SJSA1 (cell line): ENCODE measurements at regions not wholly inside any gene's neighbourhood (a gene's known extent, or its start where the extent isn't known, plus 50 kb on each side); places are given as distances from the start of the nearest gene placed in this dataset.
A peak's percentile ranks its signal among the peaks of the same experiment; 100 is the strongest.

Source experiments
- DNase-seq, 2 experiments: peaks; one replicate each; pipeline ENCODE4 v3.0.0-alpha.2; 2015 to 2020; ENCODE audit warnings: low spot score in 2 of 2, low read depth in 1 of 2
- H3K27ac ChIP-seq: fragments of 250-450 bp; sonication (Bioruptor Pico); 2 replicates; pipeline ENCODE4 v1.5.1; 2020; ENCODE audit warnings: mild to moderate bottlenecking, moderate library complexity
- H3K27me3 ChIP-seq: fragments of 250-450 bp; sonication (Bioruptor Pico); replicated peaks from 2 replicates; pipeline ENCODE4 v1.5.1; 2020; ENCODE audit warnings: mild to moderate bottlenecking, moderate library complexity
- H3K36me3 ChIP-seq: fragments of 250-450 bp; sonication (Bioruptor Pico); 2 replicates; pipeline ENCODE4 v1.5.1; 2020; ENCODE audit warnings: mild to moderate bottlenecking
- H3K4me1 ChIP-seq: fragments of 250-450 bp; sonication (Bioruptor Pico); replicated peaks from 2 replicates; pipeline ENCODE4 v1.6.1; 2021; ENCODE audit warnings: mild to moderate bottlenecking
- H3K4me3 ChIP-seq: fragments of 250-450 bp; sonication (Bioruptor Pico); 2 replicates; pipeline ENCODE4 v1.5.1; 2020; ENCODE audit warnings: mild to moderate bottlenecking
- H3K9me3 ChIP-seq: fragments of 250-450 bp; sonication (Bioruptor Pico); replicated peaks from 2 replicates; pipeline ENCODE4 v1.5.1; 2020; ENCODE audit warnings: mild to moderate bottlenecking

DNA sequence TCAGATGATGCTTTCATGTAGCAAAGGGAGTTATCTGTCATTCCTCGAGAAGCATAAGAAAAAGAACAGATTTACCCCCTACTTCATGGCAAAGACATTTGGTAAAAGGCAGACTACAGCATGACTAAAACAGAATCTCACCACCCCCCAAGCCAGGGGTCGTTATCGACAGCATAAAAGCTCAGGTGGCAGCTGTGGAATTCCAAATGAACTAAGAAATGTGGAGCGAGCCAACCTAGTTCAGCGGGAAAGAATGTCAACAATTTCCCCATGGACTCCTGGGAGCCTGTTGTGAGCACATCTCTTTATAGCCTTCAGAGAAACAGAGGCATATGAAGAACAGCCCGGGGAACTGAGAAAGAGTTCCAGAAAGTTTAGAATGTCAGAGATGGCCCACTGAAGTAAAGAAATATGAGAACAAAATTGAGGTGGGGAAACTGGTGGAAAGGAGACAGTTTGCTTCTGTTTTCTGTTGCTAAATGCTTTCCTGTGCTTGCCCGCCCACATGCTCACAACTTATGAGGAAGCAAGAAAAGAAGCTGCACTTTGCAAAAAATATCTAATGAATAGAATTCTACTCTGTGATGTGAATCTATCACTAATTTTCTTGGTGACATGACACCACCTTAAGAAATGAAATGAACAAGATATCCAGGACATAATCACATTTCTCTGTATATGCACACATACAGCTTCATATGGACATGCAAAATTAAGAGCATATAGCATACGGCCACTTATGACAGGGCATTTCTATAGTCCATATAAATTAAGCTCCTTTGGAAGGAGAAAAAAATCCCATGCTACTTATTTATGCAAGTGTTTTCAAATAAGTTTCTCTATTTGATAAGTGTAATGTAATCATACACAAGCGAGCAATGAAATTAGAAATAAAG, 135.3 kb upstream of the MID1 start:
- H3K4me1 ChIP-seq, result peaks cover 30% of the 10 kb centered on the region
- no peak overlapping the region for H3K4me3 ChIP-seq
- DNase-seq, result peak; percentile 71 to 75
- H3K9me3 ChIP-seq, result no peaks in the 10 kb centered on the region
- no peaks in the 10 kb centered on the region for H3K27me3 ChIP-seq
- H3K36me3 ChIP-seq, result no peaks in the 10 kb centered on the region
- H3K27ac ChIP-seq, result peak overlapping the region; percentile 85

DNA sequence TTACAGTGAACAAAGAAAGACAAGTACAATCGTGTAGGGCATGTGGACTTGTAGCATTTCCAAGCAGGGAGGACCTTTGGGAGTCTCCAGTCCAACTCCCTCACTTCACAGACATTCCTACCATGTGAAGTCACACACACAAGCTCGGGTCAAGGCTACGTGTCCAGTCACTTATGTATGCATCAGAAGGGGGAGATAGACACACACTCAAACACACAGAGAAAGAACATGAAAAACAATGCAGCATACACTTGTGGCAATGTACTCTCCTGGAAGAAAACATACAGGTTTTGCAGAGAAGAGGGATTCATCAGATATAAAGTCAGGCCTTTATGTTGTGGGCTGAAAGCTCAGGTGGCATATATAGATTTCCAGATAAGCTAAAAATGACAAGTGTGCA, 136.1 kb upstream of the MID1 start:
- peak overlapping the region; percentile 85 for H3K27ac ChIP-seq

DNA sequence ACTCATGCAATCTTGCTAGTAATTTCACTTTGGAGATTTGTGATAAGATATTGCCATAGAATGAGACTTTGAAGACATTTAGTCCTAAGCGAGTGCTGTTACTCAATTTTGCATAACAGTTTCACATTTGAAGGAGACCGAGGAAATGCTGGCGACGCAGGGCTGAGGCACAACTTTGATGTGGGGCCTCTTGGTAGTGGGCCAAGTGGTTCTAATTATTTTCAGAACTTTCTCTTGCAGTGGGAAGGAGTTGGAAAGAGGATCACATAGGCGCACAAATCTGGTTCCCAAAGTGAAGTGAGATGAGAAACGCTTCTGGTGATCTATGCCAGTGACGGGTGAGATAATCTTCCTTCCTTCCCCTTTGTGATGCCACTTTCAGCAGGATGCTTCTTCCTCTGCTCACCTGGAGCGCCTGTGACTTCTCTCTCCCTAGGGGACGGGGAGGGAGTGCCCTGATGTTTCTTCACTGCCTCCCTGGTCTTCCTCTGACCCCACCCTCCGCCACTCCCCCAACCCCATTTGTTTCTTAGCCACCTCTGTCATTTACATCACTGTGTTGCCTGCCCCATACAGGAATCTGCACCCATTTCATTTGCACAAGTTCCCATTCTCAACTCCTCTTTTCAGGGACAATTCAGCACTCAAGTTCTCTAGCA, 138.9 kb upstream of the MID1 start:
- no peak for DNase-seq
- H3K27me3 ChIP-seq, result no peaks in the 10 kb centered on the region
- H3K4me1 ChIP-seq, result peaks cover 25% of the 10 kb centered on the region
- H3K36me3 ChIP-seq, result no peaks in the 10 kb centered on the region
- H3K4me3 ChIP-seq, result no peak overlapping the region
- no peaks in the 10 kb centered on the region for H3K9me3 ChIP-seq
- H3K27ac ChIP-seq, result no peak overlapping the region

More for the DNA sequence above, 136.1 kb upstream of the MID1 start:
- no peaks in the 10 kb centered on the region for H3K9me3 ChIP-seq
- H3K27me3 ChIP-seq, result no peaks in the 10 kb centered on the region
- H3K4me1 ChIP-seq, result peaks cover 30% of the 10 kb centered on the region
- DNase-seq, result peak; percentile 68 to 70
- no peak overlapping the region for H3K4me3 ChIP-seq
- H3K36me3 ChIP-seq, result no peaks in the 10 kb centered on the region

DNA sequence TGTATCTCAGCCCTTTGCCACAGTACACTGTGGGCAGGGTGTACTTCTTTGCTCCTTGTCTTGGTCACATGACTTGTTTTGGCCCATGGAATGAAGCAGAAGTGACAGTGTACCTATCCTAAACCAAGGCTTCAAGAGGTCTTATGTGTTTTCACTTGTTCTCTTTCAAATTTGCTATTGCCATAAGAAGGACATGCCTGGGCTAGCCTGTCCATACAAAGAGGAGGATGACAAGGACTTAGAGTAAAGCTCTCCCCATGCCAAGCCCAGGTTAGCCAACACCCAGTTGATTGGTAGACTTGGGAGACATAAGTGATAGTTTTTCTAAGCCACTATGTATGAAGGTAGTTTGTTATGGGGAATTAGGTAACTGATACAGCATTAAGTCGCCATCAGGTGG, 141.1 kb upstream of the MID1 start:
- no peaks in the 10 kb centered on the region for H3K9me3 ChIP-seq
- DNase-seq, result no peak
- no peak overlapping the region for H3K27ac ChIP-seq
- H3K36me3 ChIP-seq, result no peaks in the 10 kb centered on the region
- no peaks in the 10 kb centered on the region for H3K27me3 ChIP-seq
- H3K4me3 ChIP-seq, result no peak overlapping the region
- H3K4me1 ChIP-seq, result peaks cover 6% of the 10 kb centered on the region

DNA sequence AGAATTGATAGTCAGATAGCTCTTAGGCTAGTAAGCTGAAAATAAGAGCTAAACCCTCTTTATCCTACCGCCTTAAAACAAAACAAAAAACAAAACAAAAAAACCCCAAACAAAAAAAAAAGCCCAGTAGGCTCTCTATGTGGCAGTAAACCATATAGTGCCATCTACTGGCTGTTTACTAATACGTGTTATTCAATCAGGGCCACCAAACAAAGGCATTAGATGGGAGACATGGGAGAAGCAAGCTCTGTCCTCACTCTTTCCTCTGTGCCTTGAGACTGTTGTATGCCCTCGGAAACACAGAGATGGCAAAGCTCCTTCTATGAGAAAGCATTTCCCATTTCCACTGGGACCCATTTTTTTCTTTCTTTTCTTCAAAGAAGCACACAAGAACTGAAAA, 148.8 kb upstream of the MID1 start:
- H3K27me3 ChIP-seq, result no peaks in the 10 kb centered on the region
- H3K27ac ChIP-seq, result peak overlapping the region; percentile 62
- H3K36me3 ChIP-seq, result no peaks in the 10 kb centered on the region
- H3K9me3 ChIP-seq, result no peaks in the 10 kb centered on the region
- H3K4me1 ChIP-seq, result peaks cover 14% of the 10 kb centered on the region
- peak in 1 of 2 experiments; percentile 47 for DNase-seq
- no peak overlapping the region for H3K4me3 ChIP-seq

DNA sequence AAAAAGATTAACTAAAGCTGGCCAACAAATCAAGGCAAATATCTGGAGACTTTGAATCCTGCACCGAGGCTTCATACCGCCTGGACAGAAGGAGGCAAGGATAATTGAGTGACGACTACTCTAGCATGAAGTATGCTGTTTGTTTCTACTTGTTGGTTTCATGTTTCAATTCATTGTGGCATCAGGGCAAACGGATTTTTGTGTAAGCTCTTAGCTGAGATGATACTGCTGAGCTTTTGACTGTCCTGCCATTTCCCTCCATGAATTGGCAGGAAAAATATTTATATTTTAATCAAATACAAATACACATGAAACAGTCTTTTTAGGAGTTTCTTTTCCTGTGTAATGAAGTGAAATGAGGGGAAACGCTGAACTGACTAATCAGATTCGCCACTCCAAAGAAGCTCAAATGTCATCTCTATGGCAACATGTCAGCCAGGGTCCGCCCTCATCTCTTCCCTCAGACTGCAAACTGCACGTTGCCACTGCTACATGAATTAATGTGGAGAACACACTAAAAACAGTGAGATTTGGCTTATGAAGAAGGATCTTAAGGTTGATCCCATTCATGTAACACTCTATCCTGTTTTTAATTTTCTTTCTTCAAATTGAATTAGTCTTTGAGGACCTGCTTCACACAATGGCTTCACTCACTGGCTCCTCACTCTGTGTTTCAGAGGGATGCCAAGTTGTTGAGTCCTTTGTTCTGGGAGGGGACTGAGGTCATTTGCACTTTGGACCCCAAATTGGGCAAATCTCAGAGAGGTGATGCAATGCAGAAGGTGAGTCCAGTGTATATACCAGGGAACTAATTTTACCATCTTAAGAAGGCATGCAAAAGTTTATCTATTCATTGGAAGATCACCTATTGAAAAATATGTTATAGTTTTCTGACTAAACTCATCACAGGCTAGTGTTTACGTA, 149.6 kb upstream of the MID1 start:
- H3K27ac ChIP-seq, result peak overlapping the region; percentile 62
- H3K9me3 ChIP-seq, result no peaks in the 10 kb centered on the region
- DNase-seq, result no peak
- no peaks in the 10 kb centered on the region for H3K27me3 ChIP-seq
- peaks cover 14% of the 10 kb centered on the region for H3K4me1 ChIP-seq
- H3K4me3 ChIP-seq, result no peak overlapping the region
- no peaks in the 10 kb centered on the region for H3K36me3 ChIP-seq

DNA sequence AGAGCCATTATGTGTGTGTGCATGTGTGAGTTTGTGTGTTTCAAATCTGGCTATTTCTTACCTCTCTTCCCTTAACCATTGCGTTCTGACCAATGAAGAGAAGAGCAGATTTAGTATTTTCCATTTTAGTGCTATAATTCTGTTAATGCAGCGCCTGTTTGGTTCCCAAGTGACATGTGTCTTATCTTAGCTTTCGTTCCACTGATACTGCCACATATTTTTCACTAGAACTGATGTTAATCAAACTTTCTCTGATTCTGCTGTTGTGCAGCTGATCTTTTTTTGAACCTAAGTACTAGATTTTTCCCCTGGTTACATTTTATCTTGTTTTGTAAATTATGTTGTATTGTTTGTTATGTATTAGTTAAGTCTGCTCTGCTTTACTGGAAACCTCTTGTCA, 152.9 kb upstream of the MID1 start:
- H3K4me1 ChIP-seq, result peaks cover 14% of the 10 kb centered on the region
- H3K9me3 ChIP-seq, result no peaks in the 10 kb centered on the region
- H3K27me3 ChIP-seq, result no peaks in the 10 kb centered on the region
- no peak for DNase-seq
- H3K27ac ChIP-seq, result no peak overlapping the region
- no peak overlapping the region for H3K4me3 ChIP-seq
- no peaks in the 10 kb centered on the region for H3K36me3 ChIP-seq

DNA sequence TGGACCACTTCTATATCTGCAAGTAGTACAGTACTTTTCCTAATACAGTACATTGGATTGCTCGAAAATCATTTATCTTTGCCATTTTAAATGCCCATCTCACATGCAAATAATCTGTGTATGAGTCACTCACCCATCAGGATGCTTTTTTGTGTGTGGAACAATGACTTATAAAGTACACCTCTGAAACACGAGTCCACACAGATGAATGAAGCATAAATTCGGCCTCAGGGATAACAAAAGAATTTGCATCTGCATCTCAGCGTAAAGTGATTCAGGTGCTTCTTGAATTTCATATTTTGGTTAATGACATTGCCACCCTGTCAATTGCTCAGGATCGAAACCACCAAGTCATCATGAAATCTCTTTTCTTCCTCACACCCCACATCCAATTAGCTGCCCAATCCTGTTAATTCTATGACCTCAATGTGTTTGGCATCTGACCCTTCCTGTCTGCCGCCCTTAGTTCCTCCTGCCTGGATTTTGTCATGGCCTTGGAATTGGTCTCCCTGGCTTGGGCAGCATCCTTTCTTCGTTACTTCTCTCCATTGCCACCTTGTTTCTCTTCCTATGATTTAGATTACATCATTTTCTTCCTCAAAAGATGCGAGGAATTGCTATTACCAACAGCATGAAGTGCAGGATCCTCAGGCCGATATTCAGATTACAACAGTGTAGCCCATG, 161.6 kb upstream of the MID1 start:
- Histone ChIP-seq H3K36me3 (no peaks in the 10 kb centered on the region), H3K27me3 (no peaks in the 10 kb centered on the region), H3K4me1 (no peaks in the 10 kb centered on the region), H3K9me3 (no peaks in the 10 kb centered on the region), H3K27ac (no peak overlapping the region), H3K4me3 (no peak overlapping the region)
- DNase-seq, result no peak

DNA sequence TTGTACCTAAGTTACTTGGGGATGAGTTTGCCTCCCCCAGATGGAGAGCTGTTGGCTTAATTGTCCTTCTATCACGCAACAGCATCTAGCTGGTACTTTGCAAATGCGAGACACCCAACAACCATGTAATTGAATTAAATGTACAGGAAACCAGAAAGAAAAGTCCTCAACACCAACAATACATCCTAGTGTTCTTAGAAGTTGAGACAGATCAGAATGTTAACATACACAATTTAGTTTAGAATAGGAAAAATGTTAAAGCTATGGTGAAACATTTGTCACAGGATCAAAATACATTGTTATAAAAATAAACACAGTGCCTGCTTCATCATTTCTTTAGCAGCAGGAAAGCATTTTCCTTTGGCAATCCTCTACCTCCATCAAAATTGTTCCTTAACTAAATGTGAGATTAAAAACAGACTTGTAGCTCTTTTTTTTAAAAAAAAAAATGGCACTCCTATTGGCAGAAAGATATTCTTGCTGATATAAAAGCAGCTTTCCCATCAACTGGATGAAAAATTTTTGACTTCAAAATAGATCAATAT, 163.1 kb upstream of the MID1 start:
- no peak for DNase-seq
- Histone ChIP-seq H3K27me3 (no peaks in the 10 kb centered on the region), H3K4me1 (no peaks in the 10 kb centered on the region), H3K4me3 (no peak overlapping the region), H3K9me3 (no peaks in the 10 kb centered on the region), H3K36me3 (no peaks in the 10 kb centered on the region), H3K27ac (no peak overlapping the region)

DNA sequence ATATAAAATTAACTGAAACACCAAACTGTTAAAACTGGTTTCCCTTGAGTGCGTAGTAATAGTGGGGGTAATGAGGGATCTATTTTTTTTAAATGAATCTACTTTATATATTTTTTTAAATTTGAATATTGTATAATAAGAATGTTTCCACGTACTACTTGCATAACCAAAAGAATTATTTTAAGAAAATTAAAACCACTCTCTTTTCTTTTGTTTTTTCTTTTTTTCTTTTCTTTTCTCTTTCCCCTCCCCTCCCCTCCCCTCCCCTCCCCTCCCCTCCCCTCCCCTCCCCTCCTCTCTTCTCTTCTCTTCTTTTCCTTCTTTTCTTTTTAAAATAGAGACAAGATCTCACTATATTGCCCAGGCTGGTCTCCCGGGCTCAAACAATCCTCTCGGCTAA, 166.9 kb upstream of the MID1 start:
- no peaks in the 10 kb centered on the region for H3K27me3 ChIP-seq
- no peak overlapping the region for H3K4me3 ChIP-seq
- no peaks in the 10 kb centered on the region for H3K4me1 ChIP-seq
- no peaks in the 10 kb centered on the region for H3K9me3 ChIP-seq
- no peak overlapping the region for H3K27ac ChIP-seq
- no peaks in the 10 kb centered on the region for H3K36me3 ChIP-seq
- no peak for DNase-seq

DNA sequence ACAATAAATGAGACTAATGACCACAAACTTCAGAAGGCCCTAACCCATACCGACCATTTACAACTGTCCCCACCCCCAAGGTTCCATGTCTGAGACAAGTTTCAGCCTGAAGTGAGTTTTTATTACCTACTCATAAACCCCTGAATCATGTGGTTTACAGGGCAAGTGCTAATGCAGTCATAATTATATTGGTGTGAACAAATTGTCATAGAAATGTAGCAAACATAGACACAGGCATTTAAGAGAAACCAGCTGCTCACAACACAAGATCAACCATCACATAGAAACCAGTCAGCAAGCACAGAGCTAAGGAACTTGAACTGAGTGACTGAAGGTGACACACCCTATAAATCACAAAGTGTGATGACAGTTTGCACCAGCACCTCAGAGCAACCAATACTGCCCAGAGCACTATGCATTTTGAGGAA, 173.8 kb upstream of the MID1 start:
- Histone ChIP-seq H3K27me3 (no peaks in the 10 kb centered on the region), H3K4me1 (peaks cover 10% of the 10 kb centered on the region)
- DNase-seq, result no peak

DNA sequence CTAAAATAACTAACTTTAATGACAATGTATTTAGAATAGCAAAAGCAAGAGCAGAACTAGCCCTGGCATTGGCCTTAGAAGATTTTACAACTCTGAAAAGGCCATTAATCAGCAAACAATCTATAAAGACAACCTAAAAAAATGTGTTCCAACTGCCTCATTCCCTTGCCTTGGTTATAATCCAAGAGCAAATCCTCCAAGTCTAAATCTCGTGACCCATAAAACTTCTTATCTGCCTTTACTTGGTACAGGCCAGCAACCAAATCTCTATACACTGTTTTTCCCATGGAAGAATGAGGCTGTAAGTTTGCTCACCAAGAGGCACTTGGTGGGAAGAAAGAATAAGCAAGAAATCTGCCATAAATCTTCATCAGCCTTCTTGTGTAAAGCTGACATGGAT, 175.3 kb upstream of the MID1 start:
- no peak for DNase-seq
- no peak overlapping the region for H3K4me3 ChIP-seq
- H3K9me3 ChIP-seq, result no peaks in the 10 kb centered on the region
- peaks cover 10% of the 10 kb centered on the region for H3K4me1 ChIP-seq
- no peak overlapping the region for H3K27ac ChIP-seq
- H3K27me3 ChIP-seq, result no peaks in the 10 kb centered on the region
- H3K36me3 ChIP-seq, result no peaks in the 10 kb centered on the region

More for the DNA sequence above, 173.8 kb upstream of the MID1 start:
- H3K4me3 ChIP-seq, result no peak overlapping the region
- no peaks in the 10 kb centered on the region for H3K9me3 ChIP-seq
- H3K27ac ChIP-seq, result no peak overlapping the region
- no peaks in the 10 kb centered on the region for H3K36me3 ChIP-seq

DNA sequence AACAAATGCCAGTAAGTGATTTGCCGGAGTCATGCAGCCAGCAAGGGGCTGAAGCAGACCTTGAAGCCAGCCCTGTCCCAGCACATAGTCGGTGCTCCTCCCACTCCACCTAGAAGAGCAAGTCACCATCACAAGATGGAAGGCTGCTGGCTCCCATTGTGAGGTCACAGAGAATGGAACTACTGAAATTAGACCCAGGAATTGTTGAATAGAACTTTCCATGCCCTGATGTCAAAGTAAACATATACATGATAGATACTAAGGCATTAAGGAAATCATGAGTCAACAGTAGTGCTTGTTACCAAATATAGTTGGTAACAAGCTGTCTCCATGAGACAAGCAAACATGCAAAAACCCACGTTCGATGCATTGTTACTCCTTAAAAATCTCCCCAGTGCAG, 177.1 kb upstream of the MID1 start:
- DNase-seq, result peak; percentile 12 to 34
- H3K36me3 ChIP-seq, result no peaks in the 10 kb centered on the region
- peaks cover 10% of the 10 kb centered on the region for H3K4me1 ChIP-seq
- H3K9me3 ChIP-seq, result no peaks in the 10 kb centered on the region
- no peak overlapping the region; the same call in 1 of the 2 replicates for H3K27ac ChIP-seq
- H3K27me3 ChIP-seq, result no peaks in the 10 kb centered on the region
- H3K4me3 ChIP-seq, result no peak overlapping the region
